RWPE1 (cell line): ENCODE measurements at regions not wholly inside any gene's neighbourhood (a gene's known extent, or its start where the extent isn't known, plus 50 kb on each side); places are given as distances from the start of the nearest gene placed in this dataset.
"Not testable (repeated sequence)": the region's sequence is repeated elsewhere in the genome, so short reads cannot be mapped to it uniquely, and the experiment has no call there.

Experiments
- CTCF ChIA-PET: fragments of 350-600 bp; sonication (Branson Sonifier 250); formaldehyde crosslinking; extraction: SDS; loops from one replicate; lab custom pipeline; 2021; lab: Yijun Ruan, JAX
- POLR2A ChIA-PET: fragments of 400-600 bp; formaldehyde crosslinking; extraction: SDS; loops from one replicate; lab custom pipeline; 2020; ENCODE audit warnings: antibody characterized with exemption; ENCODE audit not compliant: low non-redundant PET; lab: Yijun Ruan, JAX
- DNase-seq: peaks from one replicate; pipeline ENCODE4 v3.0.0; 2012; ENCODE audit warnings: low spot score
- H3K27ac ChIP-seq: fragments of 450-650 bp; 2 replicates; pipeline ENCODE4 v1.5.1; 2017

DNA sequence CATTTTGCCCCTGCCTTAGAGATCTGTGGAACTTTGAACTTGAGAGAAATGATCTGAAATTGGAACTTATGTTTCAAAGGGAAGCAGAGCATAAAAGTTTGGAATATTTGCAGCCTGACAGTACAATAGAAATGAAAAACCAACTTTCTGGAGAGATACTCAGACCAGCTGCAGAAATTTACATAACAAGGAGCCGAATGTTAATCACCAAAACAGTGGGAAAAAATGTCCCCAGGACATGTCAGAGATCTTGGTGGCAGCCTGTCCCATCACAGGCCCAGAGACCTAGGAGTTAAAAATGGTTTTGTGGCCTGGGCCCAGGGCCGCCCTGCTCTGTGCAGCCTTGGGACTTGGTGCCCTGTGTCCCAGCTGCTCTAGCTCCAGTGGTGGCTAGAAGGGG, 94.8 kb downstream of the CDRT15L2 start:
- H3K27ac ChIP-seq, DNase-seq, CTCF ChIA-PET, POLR2A ChIA-PET: not testable (repeated sequence)

DNA sequence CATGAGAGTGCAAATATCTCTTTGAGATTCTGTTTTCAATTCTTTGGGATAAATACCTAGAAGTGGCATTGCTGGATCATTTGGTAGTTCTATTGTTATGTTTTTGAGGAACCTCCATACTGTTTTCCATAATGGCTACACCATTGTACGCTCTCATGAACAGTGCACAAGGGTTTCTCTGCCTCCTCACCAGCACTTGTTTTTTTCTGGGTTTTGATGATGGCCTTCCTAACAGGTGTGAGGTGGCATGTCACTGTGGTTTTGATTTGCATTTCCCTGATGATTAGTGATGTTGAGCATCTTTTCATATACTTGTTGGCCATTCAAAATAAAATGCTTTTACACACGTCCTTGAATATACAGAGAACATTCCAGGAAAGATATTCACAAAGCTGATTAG, 96.2 kb downstream of the CDRT15L2 start:
- CTCF ChIA-PET, H3K27ac ChIP-seq, POLR2A ChIA-PET, DNase-seq: not testable (repeated sequence)

DNA sequence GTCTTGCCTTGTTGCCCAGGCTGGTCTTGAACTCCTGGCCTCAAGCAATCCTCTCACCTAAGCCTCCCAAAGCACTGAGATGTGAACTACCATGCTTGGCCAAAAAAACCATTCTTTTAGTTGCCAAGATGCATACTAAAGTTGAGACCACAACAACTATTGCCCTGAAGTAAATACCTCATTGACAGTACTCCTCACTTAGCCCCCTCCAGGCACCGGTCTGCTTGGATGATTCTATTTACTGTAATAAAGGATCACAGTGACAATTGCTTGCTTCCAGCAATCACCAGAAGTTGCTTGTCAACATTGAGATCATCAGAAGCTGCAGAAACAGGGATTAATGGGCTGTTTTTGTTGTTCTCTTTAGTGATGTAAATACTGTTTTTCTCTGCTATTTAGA, 97.1 kb downstream of the CDRT15L2 start:
- H3K27ac ChIP-seq, DNase-seq, CTCF ChIA-PET, POLR2A ChIA-PET: not testable (repeated sequence)

DNA sequence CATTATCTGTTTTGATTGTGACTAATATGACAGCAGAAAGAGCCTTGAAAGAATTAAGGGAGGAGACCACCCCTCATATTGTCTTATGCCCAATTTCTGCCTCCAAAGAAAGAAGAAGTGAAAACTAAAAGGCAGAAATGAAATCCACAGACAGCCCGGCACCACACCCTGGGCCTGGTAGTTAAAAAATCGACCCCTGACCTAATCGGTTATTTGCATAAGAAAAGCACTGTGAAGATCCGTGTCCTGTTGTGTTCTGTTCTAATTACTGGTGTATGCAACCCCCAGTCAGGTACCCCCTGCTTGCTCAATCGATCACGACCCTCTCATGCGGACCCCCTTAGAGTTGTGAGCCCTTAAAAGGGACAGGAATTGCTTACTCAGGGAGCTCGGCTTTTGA, 97.9 kb downstream of the CDRT15L2 start:
- H3K27ac ChIP-seq, CTCF ChIA-PET, DNase-seq, POLR2A ChIA-PET: not testable (repeated sequence)

DNA sequence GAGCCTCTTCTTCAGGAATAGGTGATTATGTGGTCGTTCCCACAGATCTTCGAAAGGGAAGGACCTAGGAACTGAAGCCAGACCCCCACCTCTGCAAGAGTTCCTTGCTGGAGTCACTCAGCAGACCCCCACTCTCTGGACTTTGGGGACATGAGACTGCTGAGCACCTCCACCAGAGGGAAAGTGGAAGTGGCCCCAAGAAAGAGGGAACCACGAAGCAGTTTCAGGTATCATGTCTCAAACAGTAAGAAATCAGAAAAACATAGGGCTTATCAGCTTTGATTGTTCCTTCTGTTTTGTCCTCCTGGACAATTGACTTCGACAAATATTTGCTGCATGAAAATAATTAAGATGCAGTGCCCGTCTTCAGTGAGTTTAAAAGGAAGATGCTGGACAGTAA, 98.9 kb downstream of the CDRT15L2 start:
- H3K27ac ChIP-seq, POLR2A ChIA-PET, CTCF ChIA-PET, DNase-seq: not testable (repeated sequence)

DNA sequence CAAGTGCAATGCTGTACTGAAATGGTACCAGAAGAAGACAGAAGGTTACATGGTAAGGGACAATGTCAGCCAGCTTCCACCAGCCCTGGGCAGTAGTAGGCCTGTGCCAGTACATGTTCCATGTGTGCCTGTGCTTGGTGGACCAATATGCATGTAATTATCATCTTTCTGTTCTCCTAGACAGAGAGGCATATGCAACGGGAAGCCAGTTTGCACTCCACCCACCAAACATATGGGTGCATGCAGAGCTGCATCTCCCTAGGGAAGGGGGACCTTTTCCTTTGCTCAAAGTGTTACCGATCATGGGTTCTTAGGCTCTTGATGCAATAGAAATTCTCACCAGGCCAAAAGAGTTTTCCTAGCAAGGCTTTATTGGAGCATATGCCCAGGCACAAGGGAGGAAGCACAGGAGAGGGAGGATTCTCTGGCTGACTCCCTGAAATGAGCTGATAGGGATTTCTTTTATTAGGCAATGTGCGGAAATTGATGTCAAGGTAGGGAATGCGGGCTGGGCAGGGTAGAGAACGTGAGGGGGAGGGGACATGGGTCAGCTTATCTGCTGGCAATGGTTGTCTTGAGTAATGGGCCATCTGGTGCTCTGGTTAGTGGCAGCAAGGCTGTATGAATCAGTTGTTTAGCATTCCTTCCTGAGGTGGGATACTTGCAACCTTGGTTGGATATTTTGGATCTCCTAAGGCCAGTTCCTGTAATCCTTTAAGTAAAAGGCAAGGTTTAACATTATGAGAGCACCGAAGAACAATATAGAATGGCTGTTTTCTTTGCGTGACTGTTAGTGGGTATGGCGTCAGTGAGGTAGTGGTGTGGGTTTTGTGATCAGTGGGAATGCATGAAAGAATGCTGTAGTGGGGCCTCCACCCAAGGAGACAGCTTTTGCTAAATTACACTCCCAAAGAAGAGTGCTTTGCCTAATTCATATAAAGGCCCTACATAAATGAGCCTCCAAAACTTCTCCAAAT, 102.5 kb downstream of the CDRT15L2 start:
- POLR2A ChIA-PET, DNase-seq, H3K27ac ChIP-seq, CTCF ChIA-PET: not testable (repeated sequence)

DNA sequence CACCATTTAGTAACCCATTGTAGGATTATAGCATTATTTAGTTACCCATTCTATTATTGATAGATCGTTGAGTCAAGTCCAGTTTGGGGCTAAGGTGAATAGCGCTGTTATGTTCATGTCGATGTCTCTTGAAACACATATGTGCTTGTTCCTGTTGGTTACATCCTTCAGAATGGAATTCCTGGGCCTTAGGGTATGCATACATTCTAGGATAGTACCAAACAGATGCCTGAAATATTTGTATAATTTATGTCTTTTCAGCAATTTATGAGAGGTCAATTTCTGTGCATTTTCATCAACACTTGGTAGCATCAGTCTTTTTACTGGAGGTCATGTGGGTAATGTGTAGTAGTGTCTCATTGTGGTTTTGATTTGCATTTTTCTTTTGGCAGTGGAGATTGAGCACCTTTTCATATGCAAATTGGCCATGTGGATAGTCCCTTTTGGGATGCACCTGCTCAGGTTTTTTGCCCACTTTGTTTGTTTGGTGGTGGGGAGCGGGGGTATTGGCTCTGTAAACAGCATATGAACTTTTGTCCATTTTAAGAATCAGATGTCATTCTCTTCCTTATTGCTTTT, 104.2 kb downstream of the CDRT15L2 start:
- H3K27ac ChIP-seq, DNase-seq, CTCF ChIA-PET, POLR2A ChIA-PET: not testable (repeated sequence)

DNA sequence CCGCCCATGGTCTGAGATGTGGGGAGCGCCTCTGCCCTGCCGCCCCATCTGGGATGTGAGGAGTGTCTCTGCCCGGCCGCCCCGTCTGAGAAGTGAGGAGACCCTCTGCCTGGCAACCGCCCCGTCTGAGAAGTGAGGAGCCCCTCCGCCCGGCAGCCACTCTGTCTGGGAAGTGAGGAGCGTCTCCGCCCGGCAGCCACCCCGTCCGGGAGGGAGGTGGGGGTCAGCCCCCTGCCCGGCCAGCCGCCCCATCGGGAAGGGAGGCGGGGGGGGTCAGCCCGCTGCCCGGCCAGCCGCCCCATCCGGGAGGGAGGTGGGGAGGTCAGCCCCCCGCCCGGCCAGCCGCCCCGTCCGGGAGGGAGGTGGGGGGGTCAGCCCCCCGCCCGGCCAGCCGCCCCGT, 105.5 kb downstream of the CDRT15L2 start:
- POLR2A ChIA-PET, CTCF ChIA-PET: not testable (repeated sequence)

DNA sequence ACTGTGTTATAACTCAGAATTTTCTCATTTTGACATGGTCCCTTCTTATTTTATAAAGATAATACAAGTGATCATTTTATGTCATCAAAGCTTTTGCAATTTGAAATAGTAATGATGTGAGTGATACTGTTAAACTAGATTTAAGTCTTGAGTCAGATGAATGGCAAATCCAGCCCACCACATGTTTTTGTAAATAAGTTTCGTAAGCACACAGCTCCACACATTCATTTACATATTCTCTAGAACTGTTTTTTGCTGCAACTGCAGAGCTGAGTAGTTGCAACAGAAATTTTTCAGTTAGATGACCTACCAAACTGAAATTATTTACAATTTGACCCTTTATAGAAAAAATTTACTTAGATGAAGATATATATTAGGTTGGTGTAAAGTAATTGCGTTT, 108.1 kb downstream of the CDRT15L2 start:
- POLR2A ChIA-PET, DNase-seq, H3K27ac ChIP-seq, CTCF ChIA-PET: not testable (repeated sequence)

More for the DNA sequence above, 105.5 kb downstream of the CDRT15L2 start:
- H3K27ac ChIP-seq, DNase-seq: not testable (repeated sequence)

DNA sequence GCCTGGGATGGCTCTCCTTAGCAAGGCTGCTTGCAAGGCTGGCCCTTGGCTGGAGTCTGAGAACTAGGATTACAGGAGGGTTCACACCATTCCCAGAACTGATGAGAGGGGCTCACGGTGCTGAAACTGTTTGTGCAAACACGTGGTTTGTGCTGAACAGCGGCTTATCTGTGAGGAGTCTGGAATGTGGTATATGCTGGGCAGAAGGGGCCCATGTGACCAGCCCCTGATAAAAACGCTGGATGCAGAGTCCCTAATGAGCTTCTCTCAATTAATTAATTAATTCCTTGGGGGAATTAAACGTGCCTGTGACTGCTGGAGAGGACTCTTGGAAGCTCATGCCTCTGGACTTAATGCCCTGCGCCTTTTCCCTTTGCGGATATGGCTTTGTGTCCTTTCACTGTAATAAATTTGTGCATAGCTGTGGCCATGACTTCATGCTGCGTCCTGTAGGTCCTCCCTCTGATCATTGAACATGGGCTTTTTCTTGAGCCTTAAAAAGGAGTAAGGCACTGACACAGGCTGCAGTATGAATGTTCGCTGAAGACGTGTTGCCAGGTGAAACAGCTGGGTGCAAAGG, 109.7 kb downstream of the CDRT15L2 start:
- POLR2A ChIA-PET, H3K27ac ChIP-seq, CTCF ChIA-PET, DNase-seq: not testable (repeated sequence)

DNA sequence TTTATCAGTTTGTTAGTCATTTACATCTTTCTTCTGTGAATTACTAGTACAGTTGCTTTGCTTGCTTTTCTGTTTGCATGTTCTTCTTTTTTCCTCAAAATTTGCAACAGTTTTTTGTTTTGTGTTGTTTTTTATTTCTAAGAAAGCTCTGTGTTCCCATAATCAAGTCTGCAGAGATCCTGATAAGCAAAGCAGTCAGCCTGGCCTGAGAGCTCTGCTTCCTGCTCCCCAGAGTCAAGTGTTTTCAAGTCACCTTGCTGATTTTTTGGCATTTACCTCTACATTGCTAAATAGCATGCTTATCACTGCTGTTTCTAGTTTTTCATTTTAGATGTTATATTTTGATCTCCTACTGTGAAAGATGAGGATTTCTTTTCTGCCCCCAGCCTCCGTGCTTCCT, 113.2 kb downstream of the CDRT15L2 start:
- POLR2A ChIA-PET, DNase-seq, H3K27ac ChIP-seq, CTCF ChIA-PET: not testable (repeated sequence)

DNA sequence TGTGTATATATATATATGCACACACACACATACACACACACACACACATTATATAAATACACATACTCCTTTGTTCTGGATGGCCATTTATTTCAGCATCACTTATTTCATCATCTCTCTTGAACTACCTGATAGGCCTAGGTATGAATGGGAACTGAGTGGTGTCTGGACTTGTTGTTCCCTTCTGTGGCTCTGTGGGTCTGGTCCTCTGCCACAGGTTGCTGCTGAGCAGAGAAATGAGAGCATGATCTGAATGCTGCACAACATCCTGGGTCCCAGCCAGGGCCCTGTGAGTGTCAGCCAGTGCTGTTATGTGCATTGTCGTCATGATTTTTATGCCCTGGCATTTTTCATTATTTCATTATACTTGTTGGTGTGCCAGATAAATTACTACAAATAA, 116.3 kb downstream of the CDRT15L2 start:
- POLR2A ChIA-PET, CTCF ChIA-PET, DNase-seq, H3K27ac ChIP-seq: not testable (repeated sequence)

DNA sequence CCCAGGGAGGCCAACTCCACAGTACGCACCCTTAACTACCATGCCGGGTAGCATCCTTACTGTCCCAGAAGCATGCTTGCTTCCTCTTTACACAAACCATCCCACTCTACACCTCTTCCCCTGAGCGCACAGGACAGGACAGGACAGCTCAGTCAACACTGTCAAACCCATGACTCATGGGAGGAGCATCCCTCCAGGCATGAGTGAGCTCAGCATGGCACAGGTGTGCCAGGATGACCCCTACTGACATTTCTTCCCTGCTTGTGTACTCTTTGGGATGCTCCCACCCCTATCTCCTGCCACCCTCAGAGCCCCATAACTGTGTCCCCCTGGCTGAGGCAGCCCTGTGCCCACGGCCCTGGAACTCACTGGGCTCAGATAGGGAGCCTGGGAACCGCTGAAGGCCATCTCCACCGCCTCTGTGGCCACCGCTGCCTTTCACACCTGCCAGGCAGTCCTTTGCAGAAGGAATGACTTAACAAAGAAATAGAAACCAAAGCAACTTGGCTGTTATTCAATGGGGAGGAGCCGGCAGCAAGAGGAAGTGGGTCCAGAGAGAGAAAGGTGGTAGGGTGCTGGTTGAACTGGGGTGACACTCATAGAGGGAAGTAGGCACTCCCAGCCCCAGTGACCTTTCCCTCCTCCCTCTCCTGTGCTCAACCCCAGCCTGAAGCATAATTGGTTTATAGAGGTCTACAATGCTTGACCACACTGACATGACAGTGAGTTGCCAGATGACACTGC, 119.1 kb downstream of the CDRT15L2 start:
- DNase-seq, result peak; percentile 18
- H3K27ac ChIP-seq, POLR2A ChIA-PET, CTCF ChIA-PET: not testable (repeated sequence)

DNA sequence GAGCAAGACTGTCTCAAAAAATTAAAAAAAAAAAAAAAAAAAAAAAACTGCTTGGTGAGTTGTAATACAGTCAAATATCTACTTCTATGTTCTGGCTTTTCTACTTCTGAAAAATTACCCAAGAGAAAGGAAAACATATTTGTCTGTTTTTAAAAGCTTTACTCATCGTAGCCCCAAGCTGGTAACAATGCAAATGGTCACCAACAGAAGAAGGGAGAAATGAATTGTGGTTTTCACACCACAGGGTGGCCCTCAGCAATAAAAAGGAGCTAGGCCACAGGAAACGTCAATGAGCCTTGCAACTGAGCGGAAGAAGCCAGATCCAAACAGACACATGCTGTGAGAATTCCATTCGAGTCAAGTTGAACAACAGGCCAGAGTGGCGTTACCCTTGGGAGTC, 121.0 kb downstream of the CDRT15L2 start:
- CTCF ChIA-PET, POLR2A ChIA-PET, DNase-seq, H3K27ac ChIP-seq: not testable (repeated sequence)

DNA sequence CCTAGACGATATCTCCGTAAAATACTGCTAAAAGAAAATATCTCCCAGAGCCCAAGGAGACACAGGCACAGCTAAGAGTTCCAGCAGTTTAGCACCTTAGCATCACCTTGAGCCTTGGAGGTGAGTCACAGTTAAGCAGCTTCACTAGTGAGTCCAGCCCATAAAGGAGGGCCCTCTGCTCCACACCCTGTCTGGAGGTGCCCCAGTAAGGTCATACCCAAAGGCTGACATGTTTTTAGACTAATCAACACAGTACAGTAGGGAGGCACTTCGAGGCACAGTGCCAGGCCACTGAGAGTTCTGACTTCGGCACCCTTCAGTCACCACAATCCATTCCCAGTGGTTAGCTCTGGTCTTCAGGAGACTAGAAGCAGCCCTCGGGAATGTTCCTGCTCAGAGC, 121.8 kb downstream of the CDRT15L2 start:
- DNase-seq, POLR2A ChIA-PET, CTCF ChIA-PET, H3K27ac ChIP-seq: not testable (repeated sequence)
